ENCODE measurements at regions not wholly inside any gene's neighbourhood (a gene's known extent, or its start where the extent isn't known, plus 50 kb on each side); places are given as distances from the start of the nearest gene placed in this dataset.

DNA sequence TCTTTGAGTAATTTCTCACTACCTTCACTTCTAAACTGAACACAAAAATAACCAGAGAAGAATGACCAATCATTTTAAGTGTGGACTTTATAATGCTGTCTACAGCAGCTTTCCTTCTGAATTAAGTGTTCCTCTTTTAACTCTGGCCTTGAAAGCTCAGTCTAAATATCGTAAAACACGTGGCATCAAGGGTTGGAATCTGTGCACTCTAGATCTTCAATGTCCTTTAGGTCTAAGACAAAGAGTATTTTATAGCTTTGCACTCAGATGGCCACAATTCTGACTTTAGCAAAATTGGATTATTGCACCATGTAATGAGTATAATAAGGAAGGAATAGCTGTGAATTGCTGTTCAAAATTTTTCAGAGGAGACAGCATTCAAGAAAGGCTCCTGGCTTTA lies 197.1 kb upstream of the UGT8 start:
- TF ChIP-seq POLR2A (IDR thresholded peaks at IDR 0.05) (no peak), EP300 (IDR thresholded peaks at IDR 0.05; ENCODE audit: low read depth) (no peak), POLR2AphosphoS5 (IDR thresholded peaks at IDR 0.05) (peak in 1 of 3 donors; percentile 77)
- TF ChIP-seq, protein P1, sequence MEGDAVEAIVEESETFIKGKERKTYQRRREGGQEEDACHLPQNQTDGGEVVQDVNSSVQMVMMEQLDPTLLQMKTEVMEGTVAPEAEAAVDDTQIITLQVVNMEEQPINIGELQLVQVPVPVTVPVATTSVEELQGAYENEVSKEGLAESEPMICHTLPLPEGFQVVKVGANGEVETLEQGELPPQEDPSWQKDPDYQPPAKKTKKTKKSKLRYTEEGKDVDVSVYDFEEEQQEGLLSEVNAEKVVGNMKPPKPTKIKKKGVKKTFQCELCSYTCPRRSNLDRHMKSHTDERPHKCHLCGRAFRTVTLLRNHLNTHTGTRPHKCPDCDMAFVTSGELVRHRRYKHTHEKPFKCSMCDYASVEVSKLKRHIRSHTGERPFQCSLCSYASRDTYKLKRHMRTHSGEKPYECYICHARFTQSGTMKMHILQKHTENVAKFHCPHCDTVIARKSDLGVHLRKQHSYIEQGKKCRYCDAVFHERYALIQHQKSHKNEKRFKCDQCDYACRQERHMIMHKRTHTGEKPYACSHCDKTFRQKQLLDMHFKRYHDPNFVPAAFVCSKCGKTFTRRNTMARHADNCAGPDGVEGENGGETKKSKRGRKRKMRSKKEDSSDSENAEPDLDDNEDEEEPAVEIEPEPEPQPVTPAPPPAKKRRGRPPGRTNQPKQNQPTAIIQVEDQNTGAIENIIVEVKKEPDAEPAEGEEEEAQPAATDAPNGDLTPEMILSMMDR (IDR thresholded peaks at IDR 0.05) = no peak

Measured in transverse colon (tissue), 4 donors.